GM19035 (cell line): ENCODE measurements at regions not wholly inside any gene's neighbourhood (a gene's known extent, or its start where the extent isn't known, plus 50 kb on each side); places are given as distances from the start of the nearest gene placed in this dataset.
"Not testable (repeated sequence)": the region's sequence is repeated elsewhere in the genome, so short reads cannot be mapped to it uniquely, and the experiment has no call there.

Experiments
- ATAC-seq: cut with Tn5 transposase; IDR thresholded peaks from one replicate; pipeline ENCODE4 v1.9.1; 2021; ENCODE audit not compliant: unreplicated experiment

DNA sequence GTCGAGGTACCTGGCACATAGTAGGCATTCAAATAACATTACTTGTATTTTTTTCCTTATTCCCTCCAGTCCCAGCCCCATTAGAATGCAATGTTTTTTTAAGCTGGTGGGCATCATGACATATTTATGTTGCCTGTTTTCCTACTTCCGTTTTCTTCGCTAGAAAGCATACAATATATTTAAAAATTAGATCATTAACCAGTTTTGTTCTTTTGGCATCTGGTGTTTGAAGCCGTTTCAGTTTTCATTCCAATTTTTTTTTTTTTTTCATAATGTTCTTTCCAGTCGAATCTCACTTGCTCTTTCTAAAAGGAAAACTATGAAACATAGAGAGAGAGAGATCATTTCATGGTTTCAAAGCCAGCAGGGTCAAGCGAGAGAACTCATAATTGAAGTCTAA lies 228.3 kb upstream of the C9orf72 start:
- ATAC-seq, result no peak

DNA sequence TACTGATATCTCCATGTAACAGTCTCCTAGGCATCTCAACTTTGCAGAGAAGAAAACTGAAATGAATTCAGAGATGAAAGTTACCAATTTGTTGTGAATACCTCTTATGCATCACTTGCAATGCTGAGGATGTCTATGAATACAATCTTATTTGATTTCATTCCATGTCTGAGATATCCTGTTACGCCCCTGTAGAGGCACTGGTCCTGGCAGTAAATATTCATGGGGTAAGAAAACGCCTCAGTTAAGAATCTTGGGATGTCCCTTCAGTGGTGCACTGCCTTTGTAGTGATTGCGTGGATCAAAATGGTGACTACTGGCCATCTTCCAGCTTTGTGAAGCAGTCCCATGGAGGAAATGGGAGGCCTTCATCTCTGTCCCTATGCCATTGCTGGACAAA lies 229.1 kb upstream of the C9orf72 start:
- no peak for ATAC-seq

DNA sequence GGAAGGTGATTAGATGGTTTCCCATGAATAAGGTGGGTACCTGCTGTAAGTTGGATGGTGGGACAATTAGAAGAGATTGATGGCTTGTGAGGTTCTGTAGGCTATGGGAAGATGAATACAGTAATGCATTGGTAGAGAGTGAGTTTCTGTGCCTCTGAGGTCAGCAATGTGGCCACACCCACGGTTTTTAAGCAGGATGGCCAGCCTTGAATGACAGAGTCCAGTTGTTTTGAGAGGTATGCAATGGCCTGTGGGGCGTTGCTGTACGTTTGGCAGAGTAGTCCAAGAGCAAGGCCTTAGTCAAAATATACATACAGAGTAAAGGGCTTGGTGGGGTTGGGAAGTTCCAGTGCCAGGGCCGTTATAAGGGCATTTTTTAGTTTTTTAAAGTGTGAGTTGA lies 235.6 kb upstream of the C9orf72 start:
- no peak for ATAC-seq

DNA sequence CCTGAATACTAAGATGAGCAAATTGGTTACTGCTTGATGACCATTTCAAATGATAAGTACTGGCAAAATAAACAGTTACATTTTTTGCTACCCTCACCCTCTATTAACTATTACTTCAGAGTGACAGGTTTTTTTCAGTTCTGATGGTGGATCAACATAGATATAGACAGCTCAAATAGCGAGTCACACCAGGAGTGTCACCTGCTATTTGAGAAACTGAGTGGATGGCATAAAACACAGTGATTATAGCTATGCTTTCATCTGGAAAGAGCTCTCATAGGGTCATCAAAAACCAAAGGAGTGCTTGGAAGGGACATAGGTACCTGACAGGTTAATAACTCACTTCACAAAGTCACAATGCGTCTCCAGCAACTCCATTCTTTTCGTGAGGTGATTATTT lies 244.5 kb upstream of the C9orf72 start:
- no peak for ATAC-seq

DNA sequence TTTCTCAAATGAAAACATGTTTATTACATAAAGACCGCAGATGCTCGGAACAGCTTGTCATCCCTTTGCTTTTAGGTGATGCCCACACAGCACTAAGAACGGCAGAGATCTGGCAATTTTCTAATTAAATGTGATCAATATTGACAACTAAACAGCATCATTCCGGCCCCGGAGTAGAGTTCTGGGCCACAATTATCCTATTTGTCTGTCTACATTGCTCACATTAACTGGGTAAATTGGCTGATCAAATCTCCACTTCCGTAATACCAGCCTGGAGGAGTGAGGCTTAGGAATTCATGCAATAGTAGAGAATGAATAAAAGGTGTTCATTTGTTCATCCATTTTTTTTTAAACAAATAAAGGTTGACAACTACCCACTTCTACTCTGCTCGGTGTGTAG lies 245.1 kb upstream of the C9orf72 start:
- no peak for ATAC-seq

DNA sequence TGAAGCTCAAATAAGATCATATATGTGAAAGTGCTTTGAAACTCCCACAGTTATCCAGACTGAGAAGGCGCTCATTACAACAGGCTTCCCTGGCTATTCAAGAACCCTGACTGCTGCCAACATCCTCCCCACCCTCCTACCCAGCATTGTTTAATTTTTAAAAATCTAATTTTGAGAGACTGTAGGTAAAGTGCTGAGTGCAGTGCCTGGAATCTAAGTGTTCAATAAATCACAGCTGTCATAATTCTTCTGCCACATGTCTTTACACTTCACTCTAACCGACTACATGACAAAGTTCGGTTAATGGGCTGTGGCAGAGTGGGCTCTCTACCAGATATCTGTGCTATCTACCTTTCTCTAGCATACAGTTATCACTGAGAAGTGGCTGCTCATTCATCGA lies 255.6 kb upstream of the C9orf72 start:
- ATAC-seq, result no peak

DNA sequence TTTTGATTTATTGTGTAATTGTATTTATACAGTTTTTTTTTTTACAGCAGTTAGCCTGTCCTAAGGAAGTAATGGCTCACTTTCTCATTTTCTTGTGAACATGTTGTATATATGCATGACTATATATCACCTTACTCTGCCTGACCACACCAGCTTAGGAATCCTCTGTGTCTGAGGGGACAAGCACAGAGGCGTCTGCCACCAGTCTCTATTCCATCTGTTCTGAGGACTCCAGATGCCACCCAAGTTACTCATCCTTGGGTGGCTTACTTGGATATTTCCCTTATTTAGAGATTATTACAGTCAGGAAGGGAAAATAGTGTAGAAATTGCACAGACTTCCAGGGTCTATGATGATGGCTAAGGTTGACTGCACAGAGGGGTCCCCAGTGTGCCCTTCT lies 256.3 kb upstream of the C9orf72 start:
- no peak for ATAC-seq

DNA sequence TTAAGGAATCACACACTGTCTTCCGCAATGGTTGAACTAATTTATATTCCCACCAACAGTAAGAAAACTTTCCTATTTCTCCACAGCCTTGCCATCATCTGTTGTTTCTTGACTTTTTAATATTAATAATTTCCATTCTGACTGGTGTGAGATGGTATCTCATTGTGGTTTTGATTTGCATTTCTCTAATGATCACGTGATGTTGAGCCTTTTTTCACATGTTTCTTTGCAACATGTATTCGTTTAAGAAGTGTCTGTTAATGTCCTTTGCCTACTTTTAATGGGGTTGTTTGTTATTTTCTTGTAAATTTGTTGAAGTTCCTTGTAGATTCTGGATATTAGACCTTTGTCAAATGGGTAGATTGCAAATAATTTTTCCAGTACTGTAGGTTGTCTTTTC lies 258.8 kb upstream of the C9orf72 start:
- ATAC-seq, result not testable (repeated sequence)

DNA sequence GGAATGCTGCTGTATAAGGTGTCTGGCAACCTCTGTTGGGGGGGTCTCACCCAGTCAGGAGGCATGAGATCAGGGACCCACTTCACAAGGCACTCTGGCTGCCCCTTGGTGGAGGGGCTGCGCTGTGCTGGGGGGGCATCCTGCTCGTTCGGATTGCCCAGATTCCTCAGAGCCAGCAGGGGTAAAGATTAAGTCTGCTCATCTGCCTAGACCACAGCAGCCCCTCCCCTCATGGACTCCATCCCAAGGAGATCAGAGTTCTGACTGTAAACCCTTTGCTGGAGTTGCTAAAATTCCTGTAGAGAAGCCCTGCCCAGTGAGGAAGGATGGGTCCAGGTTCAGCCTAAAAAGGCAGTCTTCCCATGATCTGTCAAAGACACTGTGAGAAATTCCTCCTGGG lies 262.0 kb upstream of the C9orf72 start:
- ATAC-seq, result no peak

DNA sequence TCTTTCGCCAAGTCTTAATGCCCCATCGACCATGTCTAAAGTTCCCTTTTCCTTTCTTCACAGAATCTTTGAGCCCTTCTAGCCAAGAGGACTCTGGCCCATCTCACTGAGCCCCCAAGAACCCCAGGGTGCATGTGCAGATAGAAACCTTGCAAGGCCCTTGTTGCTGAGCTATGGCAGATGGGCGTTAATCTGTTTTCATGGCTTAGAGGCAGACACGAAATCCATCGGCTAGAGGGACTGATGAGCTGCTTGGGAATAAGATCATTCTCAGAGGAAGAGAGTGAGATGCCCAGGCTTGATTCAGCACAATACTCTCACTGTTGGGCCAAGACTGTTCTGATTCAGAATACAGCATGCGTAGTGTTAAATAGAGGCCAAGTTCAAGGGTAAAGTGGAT lies 262.5 kb upstream of the C9orf72 start:
- no peak for ATAC-seq

DNA sequence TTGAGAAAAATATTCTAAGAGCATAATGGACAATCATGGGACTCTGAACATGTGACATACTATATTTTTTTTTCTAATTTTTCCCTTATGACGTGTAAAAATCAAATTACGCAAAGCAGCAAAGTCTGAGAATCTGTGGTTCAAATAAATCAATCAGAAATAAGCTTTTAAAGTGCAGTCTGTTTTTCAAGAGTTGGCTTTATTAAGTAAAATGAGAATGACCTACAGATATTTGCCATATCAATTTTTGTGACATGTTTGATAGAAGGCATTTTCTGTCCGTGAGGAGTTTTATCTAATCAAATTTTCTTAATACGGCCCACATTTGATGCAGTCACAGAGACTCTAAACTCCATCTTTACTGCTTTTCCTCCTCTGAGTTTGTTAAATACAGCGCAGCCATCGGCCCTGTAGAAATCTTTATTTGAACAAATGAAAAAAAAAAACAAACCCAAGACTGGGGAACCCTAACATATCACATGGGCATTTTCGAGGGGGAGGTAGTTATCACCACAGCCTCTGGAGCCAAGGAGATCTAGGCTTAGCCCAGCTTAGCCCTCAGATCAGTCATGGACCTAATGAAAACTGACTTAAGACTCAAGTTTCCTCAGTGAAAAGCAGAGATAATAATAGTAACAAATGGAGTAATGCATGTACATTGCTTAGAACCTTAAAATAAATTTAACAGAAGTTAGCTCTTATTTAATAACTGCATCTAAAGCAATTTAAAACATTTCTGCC lies 263.6 kb upstream of the C9orf72 start:
- no peak for ATAC-seq

DNA sequence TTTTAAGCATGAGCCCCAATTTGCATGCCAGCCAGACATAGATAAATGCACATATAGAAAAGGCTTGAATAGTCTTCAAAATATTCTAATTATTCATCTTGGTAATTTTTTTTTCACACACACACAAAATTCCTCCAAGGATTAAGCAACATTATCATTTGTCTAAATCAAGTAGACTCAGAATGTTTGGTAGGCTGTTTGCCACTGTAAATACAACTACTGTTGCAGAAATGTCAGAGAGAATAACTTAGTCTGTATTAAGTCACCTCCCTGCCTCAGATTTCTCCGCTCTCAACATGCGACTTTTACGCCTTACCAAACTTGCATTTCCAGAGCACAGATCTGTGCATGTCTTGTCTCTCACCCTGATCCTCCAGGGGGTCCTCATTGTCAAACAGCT lies 265.6 kb upstream of the C9orf72 start:
- ATAC-seq, result no peak

DNA sequence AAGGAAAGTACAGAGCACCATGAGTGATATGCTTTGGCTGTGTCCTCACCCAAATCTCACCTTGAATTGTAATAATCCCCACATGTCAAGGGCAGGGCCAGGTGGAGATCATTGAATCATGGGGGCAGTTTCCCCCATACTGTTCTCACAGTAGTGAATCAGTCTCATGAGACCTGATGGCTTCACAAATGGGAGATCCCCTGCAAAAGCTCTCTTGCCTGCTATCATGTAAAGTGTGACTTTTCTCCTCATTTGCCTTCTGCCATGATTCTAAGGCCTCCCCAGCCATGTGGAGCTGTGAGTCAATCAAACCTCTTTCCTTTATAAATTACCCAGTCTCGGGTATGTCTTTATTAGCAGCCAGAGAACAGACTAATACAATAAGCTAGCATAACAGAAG lies 266.5 kb upstream of the C9orf72 start:
- ATAC-seq, result not testable (repeated sequence)

DNA sequence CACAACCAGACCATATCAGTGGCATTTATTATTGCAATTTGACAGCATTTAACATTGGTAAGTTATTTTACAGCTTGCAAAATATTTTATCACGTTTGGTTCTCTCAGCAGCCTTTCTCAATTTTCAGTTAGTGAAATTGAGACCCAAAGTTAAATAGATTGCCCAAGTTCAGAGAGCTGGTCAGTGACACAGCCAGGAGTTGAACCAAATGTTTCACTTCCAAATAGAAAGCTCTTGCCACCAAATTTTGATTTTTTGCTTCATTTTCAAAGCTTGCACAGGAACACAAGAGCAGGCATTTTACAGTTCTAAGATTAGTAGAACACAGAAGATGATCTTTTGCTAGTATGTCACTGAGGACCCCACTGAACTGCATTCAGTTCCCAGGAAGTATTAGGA lies 271.5 kb upstream of the C9orf72 start:
- no peak for ATAC-seq

DNA sequence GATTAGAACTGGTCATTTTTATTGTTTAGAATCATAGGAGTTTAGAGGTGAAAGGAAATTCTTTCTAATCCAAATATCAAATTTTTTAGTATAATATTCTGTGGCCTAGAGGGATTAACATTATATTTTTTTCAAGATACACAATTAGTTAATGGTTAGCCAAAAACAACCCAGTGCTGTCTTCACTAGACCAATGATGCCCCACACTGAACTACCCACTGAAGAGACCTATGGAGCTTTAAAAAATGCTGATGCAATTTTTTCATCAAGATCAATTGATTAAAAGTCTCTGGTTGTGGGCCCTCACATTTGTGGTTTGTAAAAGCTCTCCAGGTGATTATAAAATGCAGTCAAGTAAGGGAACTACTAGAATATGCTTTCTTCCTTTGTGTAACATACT lies 274.1 kb upstream of the C9orf72 start:
- no peak for ATAC-seq

DNA sequence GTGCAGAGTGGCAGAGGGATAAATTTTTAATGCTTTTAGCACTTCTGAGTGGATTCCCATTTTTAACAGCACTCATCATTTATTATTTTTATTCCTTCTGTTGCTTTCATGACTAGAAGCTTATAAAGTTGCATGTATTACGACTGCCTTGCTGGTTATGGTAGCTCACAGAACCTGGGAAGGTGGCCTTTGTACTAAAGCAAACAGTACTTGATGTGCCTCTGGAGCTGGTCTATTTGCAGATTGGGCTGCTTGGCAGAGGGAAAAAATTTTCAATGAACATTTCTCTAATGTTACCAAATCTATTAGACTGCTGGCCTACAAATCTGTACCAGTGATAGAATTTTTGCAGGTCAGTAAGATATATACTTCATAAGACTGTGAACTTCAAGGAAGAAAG lies 274.5 kb upstream of the C9orf72 start:
- ATAC-seq, result no peak

DNA sequence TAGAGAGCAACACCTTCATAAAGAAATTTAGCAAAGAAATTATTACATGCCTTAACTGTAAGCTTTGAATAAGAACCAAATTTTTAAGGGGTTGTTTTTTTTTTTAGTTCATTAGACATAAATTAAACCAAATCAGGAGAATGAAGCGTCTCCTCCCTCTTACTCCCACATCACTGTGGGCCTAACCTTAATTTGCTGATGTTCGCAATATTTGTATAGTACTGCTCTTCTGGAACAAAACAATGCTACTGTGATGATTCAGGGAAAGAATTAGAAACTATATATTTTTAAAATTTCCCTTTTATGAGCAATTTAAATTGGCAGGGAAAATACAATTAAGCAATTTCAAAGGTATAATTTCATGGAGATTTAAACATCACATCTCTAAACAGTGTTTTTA lies 275.0 kb upstream of the C9orf72 start:
- no peak for ATAC-seq

DNA sequence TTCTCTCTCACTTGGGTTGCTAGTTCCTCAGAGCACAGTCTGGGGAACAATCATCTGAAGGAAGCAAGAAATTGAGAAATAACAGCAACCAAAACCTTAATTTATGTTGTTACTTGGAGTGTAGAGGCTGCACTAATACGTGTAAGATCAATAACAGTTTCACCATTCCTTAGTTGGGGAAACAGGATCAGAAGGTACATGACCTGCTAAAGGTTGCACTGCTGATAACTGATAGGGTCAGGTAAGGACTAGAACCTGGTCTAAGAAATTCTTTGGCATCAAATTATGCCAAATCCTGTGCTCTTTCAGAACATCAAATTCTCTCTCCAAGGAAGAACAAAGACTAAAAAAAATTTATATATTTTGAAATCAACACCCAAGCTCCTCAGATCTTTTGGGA lies 278.6 kb upstream of the C9orf72 start:
- ATAC-seq, result no peak

DNA sequence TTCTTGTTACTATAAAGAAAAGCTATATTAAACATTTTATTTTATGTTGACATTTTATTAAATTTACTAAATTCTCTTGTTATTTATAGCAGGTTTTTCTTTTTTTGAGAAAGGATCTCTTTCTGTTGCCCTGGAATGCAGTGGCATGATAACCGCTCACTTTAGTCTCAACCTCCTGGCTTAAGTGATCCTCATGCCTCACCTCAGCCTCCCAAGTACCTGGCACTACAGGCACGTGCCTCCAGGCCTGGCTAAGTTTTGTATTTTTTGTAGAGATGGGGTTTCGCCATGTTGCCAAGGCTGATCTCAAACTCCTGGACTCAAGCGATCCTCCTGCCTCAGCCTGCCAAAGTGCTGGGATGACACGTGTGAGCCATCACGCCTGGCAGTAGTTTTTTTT lies 280.2 kb upstream of the C9orf72 start:
- no peak for ATAC-seq

DNA sequence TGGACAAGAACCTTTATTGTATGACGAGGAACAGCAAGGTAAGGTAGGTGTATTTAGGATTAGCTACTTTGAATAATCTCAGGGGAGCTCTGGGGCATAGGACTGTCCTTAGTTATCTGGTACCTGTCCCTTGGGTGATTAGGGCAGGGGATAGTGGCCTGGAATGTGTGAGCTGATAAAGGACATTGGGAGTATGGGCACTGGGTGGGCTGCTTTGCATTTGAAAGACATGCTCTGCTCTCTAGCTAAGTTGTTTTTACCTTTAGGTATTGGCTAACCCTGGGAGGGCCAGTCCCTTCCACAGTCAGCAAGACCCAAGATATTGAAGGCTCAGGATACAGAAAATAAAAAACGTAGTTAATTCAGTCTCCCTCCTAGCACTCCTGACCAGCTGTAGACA lies 282.8 kb upstream of the C9orf72 start:
- no peak for ATAC-seq

DNA sequence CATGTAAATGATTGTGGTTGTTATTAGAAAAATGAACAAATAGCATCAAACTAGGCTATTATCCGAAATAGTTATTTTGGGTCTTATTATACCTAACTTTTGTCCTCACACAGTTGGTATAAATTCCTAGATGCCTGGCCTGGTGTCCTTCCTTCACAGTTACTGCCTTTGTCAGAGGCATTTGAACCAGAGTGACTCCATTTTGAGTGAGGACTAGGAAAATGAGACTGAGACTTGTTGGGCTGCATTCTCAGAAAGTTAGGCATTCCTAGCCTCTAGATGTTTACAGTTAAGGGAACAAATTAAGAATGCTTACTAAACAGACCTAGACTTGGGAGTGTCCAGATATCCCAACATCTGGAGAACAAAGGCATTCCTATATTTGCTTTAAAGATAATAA lies 283.5 kb upstream of the C9orf72 start:
- ATAC-seq, result no peak

DNA sequence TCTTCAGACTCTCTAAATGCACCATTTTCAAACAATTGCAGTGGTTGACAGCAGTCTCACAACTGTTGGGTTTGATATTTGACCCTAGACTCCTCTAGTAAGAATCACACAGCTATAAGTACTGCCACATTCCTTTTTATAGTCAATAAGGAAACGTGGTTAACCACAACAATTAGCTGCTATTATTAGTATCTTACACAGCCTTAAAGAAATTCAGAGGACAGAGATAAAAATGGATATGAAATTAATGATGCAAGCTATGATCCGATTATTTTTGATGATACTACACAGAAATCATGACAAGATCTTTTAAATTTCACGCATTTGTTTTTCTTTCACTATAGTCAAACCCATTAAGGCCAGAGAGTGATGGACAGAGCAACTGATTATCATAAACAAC lies 288.6 kb upstream of the C9orf72 start:
- no peak for ATAC-seq

DNA sequence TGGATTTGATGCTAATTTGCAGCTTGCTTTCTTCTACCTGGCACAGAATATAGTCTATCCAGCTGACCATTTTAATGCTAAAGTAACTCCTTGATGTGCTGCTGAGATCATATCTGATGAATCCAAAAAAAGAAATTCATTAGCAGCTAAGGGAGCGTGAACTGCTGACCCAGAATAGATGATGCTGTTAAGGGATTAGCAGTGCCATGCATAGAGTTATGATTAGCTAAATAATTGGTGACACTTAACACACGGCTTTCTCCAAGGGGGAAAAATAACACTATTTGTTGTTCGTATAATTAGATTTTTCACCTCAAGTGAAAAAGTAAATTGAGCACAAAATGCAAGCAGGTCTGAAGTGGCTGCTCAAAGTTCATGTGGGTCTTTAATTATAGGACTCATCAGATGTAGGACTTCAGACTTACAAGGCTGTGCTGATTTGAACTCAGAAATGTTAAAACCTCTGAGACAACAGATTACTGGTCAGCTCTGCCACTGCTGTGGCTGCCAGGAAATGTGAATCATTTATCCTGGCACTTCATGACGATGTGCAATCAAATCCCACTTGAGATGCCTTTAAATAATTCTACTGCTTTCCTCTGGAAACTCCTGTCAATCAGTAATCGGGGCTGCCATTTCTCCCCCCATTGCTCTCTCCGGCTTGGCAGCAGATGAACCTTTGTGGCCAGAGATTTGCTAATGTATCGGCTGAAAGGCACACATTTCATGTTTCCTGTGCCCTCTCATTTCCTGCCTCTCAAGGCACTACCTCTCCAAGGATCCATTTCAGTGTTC lies 291.6 kb upstream of the C9orf72 start:
- no peak for ATAC-seq
